ENCODE measurements at regions not wholly inside any gene's neighbourhood (a gene's known extent, or its start where the extent isn't known, plus 50 kb on each side); places are given as distances from the start of the nearest gene placed in this dataset.

DNA sequence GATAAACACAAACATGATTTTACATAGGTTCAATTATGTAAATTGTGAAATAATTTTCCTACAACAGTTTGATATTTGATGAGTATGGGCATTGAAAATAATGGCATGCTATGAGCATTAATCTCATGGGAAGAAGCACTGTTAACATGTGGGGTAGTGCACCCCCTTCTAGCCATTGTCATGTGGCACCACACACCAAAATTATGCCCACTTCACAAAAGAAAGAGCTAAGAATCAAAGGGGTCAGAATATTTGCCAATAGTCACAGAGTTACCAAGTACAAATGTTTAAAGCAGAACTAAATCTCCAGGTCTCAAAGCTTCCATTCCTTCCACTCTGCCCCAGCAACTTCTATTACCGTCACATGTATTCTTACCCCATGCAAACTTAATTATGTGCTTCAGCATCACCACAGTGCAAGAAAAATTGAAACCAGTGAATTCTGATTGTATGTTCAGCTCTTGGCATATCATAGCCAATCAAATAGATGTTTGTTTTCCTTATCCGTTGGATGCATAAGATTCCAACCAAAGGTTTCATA is 1273.8 kb downstream of the FAM181B start:
- Histone ChIP-seq H3K4me2 (ENCODE audit: low read depth, low read length) (no peak overlapping the region), H3K36me3 (replicated peaks in 1 of 2; ENCODE audit: control insufficient read depth in 1 of 2, insufficient read depth in 2 of 2, low read length in 2 of 2) (no peaks in the 10 kb centered on the region), H2AFZ (ENCODE audit: low read length) (no peak overlapping the region), H3K27ac (ENCODE audit: extremely low read length, insufficient read depth, low read length) (no peak overlapping the region), H3K27me3 (ENCODE audit: control insufficient read depth in 1 of 2, insufficient read depth in 2 of 2, low read length in 2 of 2) (no peaks in the 10 kb centered on the region), H3K4me3 (replicated peaks in 1 of 3; ENCODE audit: insufficient read depth in 1 of 3, low read depth in 2 of 3, low read length in 3 of 3) (no peak overlapping the region), H3K4me1 (ENCODE audit: insufficient read depth, low read length) (no peaks in the 10 kb centered on the region), H4K20me1 (ENCODE audit: insufficient read depth, low read length) (no peaks in the 10 kb centered on the region), H3K9me3 (ENCODE audit: low read length) (no peaks in the 10 kb centered on the region), H3K79me2 (ENCODE audit: insufficient read depth, low read length) (no peaks in the 10 kb centered on the region), H3K9ac (ENCODE audit: insufficient read depth, low read depth, low read length) (no peak overlapping the region)
- WGBS (ENCODE audit: low lambda C conversion rate), result 4% methylated on average over 2 of the region's 2 CpGs
- intact Hi-C loops (cut with micrococcal nuclease; ENCODE audit: unreplicated experiment) (no loop called here), in situ Hi-C loops (cut with HindIII; ENCODE audit: extremely low pct_ligation_motif_present, low pct_unique_long_range_greater_than_20kb) (no loop called here)
- DNase-seq (ENCODE audit: low spot score) (no peak), FAIRE-seq (no peak), ATAC-seq (no peak)
- ChIA-PET CTCF (ENCODE audit: low intra/inter-chr PET ratio, low total read pairs) (no interaction called here), POLR2A (no interaction called here)
- no TSS peak for BruUV-seq (replicated peaks)
- TF ChIP-seq KAT7 (CRISPR knock-in tag; IDR thresholded peaks at IDR 0.05; ENCODE audit: borderline replicate concordance), result no peak
- no peak for TF ChIP-seq ZNF766 (CRISPR knock-in tag; IDR thresholded peaks at IDR 0.05; ENCODE audit: borderline replicate concordance)
- no peak for TF ChIP-seq ZNF451 (CRISPR knock-in tag; IDR thresholded peaks at IDR 0.05)

DNA sequence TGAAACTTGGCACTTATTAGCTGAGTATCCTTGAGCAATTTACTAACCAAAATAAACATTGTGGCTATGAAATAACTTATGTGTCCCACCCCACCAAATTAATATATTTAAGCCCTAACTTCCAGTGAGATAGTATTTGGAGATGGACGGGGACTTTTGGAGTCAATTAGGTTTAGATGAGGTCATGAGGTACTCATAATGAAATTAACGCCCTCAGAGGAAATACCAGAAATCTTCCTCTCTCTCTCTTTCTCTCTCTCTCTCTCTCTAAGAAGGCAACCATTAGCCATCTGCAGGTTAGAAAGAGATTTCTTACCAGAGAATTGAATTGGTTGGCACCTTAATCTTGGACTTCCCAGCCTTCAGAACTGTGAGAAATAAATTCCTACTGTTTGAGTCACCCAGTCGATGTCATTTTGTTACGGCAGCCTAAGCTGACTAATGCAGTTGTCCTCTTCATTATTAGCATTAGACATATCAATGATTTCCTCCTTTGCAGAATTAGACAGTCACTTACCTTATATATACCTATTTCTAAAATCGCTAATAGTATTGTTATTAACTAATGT is 1284.0 kb downstream of the FAM181B start:
- no peak for ATAC-seq
- BruUV-seq (replicated peaks), result no TSS peak
- Histone ChIP-seq H3K36me3 (replicated peaks in 1 of 2; ENCODE audit: control insufficient read depth in 1 of 2, insufficient read depth in 2 of 2, low read length in 2 of 2) (no peaks in the 10 kb centered on the region), H4K20me1 (ENCODE audit: insufficient read depth, low read length) (no peaks in the 10 kb centered on the region), H3K4me1 (ENCODE audit: insufficient read depth, low read length) (no peaks in the 10 kb centered on the region), H3K4me2 (ENCODE audit: low read depth, low read length) (no peak overlapping the region), H2AFZ (ENCODE audit: low read length) (no peak overlapping the region), H3K27ac (ENCODE audit: extremely low read length, insufficient read depth, low read length) (no peak overlapping the region), H3K4me3 (replicated peaks in 1 of 3; ENCODE audit: insufficient read depth in 1 of 3, low read depth in 2 of 3, low read length in 3 of 3) (no peak overlapping the region), H3K9ac (ENCODE audit: insufficient read depth, low read depth, low read length) (no peak overlapping the region), H3K9me3 (ENCODE audit: low read length) (no peaks in the 10 kb centered on the region), H3K79me2 (ENCODE audit: insufficient read depth, low read length) (no peaks in the 10 kb centered on the region), H3K27me3 (ENCODE audit: control insufficient read depth in 1 of 2, insufficient read depth in 2 of 2, low read length in 2 of 2) (no peaks in the 10 kb centered on the region)
- DNase-seq (ENCODE audit: low spot score), result no peak
- in situ Hi-C loops (cut with HindIII; ENCODE audit: extremely low pct_ligation_motif_present, low pct_unique_long_range_greater_than_20kb), result no loop called here
- FAIRE-seq, result no peak
- intact Hi-C loops (cut with micrococcal nuclease; ENCODE audit: unreplicated experiment), result no loop called here
- ChIA-PET POLR2A (no interaction called here), CTCF (ENCODE audit: low intra/inter-chr PET ratio, low total read pairs) (no interaction called here)
- WGBS (ENCODE audit: low lambda C conversion rate), result under 1% methylated on average over 5 of the region's 5 CpGs
- TF ChIP-seq ZNF776 (CRISPR knock-in tag; IDR thresholded peaks at IDR 0.05), result no peak
- TF ChIP-seq CHD2 (IDR thresholded peaks at IDR 0.05; ENCODE audit: low read depth, low read length), result no peak
- no peak for TF ChIP-seq BRD4 (CRISPR knock-in tag; IDR thresholded peaks at IDR 0.05)
- TF ChIP-seq, protein P1, sequence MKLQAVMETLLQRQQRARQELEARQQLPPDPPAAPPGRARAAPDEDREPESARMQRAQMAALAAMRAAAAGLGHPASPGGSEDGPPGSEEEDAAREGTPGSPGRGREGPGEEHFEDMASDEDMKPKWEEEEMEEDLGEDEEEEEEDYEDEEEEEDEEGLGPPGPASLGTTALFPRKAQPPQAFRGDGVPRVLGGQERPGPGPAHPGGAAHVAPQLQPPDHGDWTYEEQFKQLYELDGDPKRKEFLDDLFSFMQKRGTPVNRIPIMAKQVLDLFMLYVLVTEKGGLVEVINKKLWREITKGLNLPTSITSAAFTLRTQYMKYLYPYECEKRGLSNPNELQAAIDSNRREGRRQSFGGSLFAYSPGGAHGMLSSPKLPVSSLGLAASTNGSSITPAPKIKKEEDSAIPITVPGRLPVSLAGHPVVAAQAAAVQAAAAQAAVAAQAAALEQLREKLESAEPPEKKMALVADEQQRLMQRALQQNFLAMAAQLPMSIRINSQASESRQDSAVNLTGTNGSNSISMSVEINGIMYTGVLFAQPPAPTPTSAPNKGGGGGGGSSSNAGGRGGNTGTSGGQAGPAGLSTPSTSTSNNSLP (IDR thresholded peaks at IDR 0.05; ENCODE audit: low read depth, low read length), result no peak
- TF ChIP-seq ZNF264 (CRISPR knock-in tag; IDR thresholded peaks at IDR 0.05), result no peak
- no peak for TF ChIP-seq SAFB2 (CRISPR knock-in tag; IDR thresholded peaks at IDR 0.05; ENCODE audit: borderline replicate concordance, low read depth)
